Activated naive CD8-positive, alpha-beta T cell (primary cell): ENCODE measurements at regions not wholly inside any gene's neighbourhood (a gene's known extent, or its start where the extent isn't known, plus 50 kb on each side); places are given as distances from the start of the nearest gene placed in this dataset.
"Not testable (repeated sequence)": the region's sequence is repeated elsewhere in the genome, so short reads cannot be mapped to it uniquely, and the experiment has no call there.

Experiments
- H3K27ac Mint-ChIP-seq: one replicate; pipeline ENCODE4 v1.8.0; 2021; ENCODE audit warnings: mixed read lengths
- H3K27me3 Mint-ChIP-seq: one replicate; pipeline ENCODE4 v1.8.0; 2021; ENCODE audit warnings: mixed read lengths
- H3K36me3 Mint-ChIP-seq: one replicate; pipeline ENCODE4 v1.8.0; 2021; ENCODE audit warnings: mixed read lengths
- H3K4me1 Mint-ChIP-seq: one replicate; pipeline ENCODE4 v1.8.0; 2021; ENCODE audit warnings: low read depth, mixed read lengths
- H3K4me3 Mint-ChIP-seq: one replicate; pipeline ENCODE4 v1.8.0; 2021; ENCODE audit warnings: mild to moderate bottlenecking, mixed read lengths
- H3K9me3 Mint-ChIP-seq: one replicate; pipeline ENCODE4 v1.8.0; 2021; ENCODE audit warnings: low read depth, mixed read lengths

- not testable (repeated sequence) for H3K4me3 Mint-ChIP-seq, H3K4me1 Mint-ChIP-seq, H3K27ac Mint-ChIP-seq, H3K36me3 Mint-ChIP-seq, H3K9me3 Mint-ChIP-seq, H3K27me3 Mint-ChIP-seq
Measured at GRCh38 chr4:49233749-49234148, 247.7 kb downstream of the CWH43 start.

GRCh38 chr4:49234382-49234781, 248.3 kb downstream of the CWH43 start:
- not testable (repeated sequence) for H3K36me3 Mint-ChIP-seq, H3K27ac Mint-ChIP-seq, H3K9me3 Mint-ChIP-seq, H3K27me3 Mint-ChIP-seq, H3K4me1 Mint-ChIP-seq, H3K4me3 Mint-ChIP-seq

GRCh38 chr4:49235413-49236160, 249.5 kb downstream of the CWH43 start:
- not testable (repeated sequence) for H3K4me3 Mint-ChIP-seq, H3K4me1 Mint-ChIP-seq, H3K27me3 Mint-ChIP-seq, H3K9me3 Mint-ChIP-seq, H3K27ac Mint-ChIP-seq, H3K36me3 Mint-ChIP-seq

GRCh38 chr4:49236474-49236873, 250.4 kb downstream of the CWH43 start:
- H3K36me3 Mint-ChIP-seq, H3K4me3 Mint-ChIP-seq, H3K27ac Mint-ChIP-seq, H3K4me1 Mint-ChIP-seq, H3K27me3 Mint-ChIP-seq, H3K9me3 Mint-ChIP-seq: not testable (repeated sequence)

GRCh38 chr4:49241295-49241694, 255.2 kb downstream of the CWH43 start:
- not testable (repeated sequence) for H3K4me1 Mint-ChIP-seq, H3K4me3 Mint-ChIP-seq, H3K9me3 Mint-ChIP-seq, H3K36me3 Mint-ChIP-seq, H3K27me3 Mint-ChIP-seq, H3K27ac Mint-ChIP-seq

- not testable (repeated sequence) for H3K4me3 Mint-ChIP-seq, H3K27ac Mint-ChIP-seq, H3K36me3 Mint-ChIP-seq, H3K9me3 Mint-ChIP-seq, H3K27me3 Mint-ChIP-seq, H3K4me1 Mint-ChIP-seq
Measured at GRCh38 chr4:49262786-49263185, 276.7 kb downstream of the CWH43 start.

- H3K27ac Mint-ChIP-seq, H3K4me1 Mint-ChIP-seq, H3K27me3 Mint-ChIP-seq, H3K9me3 Mint-ChIP-seq, H3K36me3 Mint-ChIP-seq, H3K4me3 Mint-ChIP-seq: not testable (repeated sequence)
Measured at GRCh38 chr4:49270435-49270834, 284.4 kb downstream of the CWH43 start.

- not testable (repeated sequence) for H3K9me3 Mint-ChIP-seq, H3K27me3 Mint-ChIP-seq, H3K36me3 Mint-ChIP-seq, H3K4me3 Mint-ChIP-seq, H3K27ac Mint-ChIP-seq, H3K4me1 Mint-ChIP-seq
Measured at GRCh38 chr4:49270912-49271311, 284.8 kb downstream of the CWH43 start.

GRCh38 chr4:49285905-49286304, 299.8 kb downstream of the CWH43 start:
- H3K27ac Mint-ChIP-seq, H3K4me1 Mint-ChIP-seq: not testable (repeated sequence)

GRCh38 chr4:49286926-49287745, 301.1 kb downstream of the CWH43 start:
- H3K4me1 Mint-ChIP-seq, H3K4me3 Mint-ChIP-seq, H3K36me3 Mint-ChIP-seq, H3K9me3 Mint-ChIP-seq, H3K27ac Mint-ChIP-seq, H3K27me3 Mint-ChIP-seq: not testable (repeated sequence)

More at GRCh38 chr4:49285905-49286304, 299.8 kb downstream of the CWH43 start:
- not testable (repeated sequence) for H3K9me3 Mint-ChIP-seq, H3K4me3 Mint-ChIP-seq, H3K36me3 Mint-ChIP-seq, H3K27me3 Mint-ChIP-seq

- H3K27ac Mint-ChIP-seq, H3K4me3 Mint-ChIP-seq, H3K9me3 Mint-ChIP-seq, H3K36me3 Mint-ChIP-seq, H3K27me3 Mint-ChIP-seq, H3K4me1 Mint-ChIP-seq: not testable (repeated sequence)
Measured at GRCh38 chr4:49287893-49288292, 301.8 kb downstream of the CWH43 start.

GRCh38 chr4:49288796-49289195, 302.7 kb downstream of the CWH43 start:
- not testable (repeated sequence) for H3K9me3 Mint-ChIP-seq, H3K27me3 Mint-ChIP-seq, H3K27ac Mint-ChIP-seq, H3K36me3 Mint-ChIP-seq, H3K4me3 Mint-ChIP-seq, H3K4me1 Mint-ChIP-seq

- H3K36me3 Mint-ChIP-seq, H3K27ac Mint-ChIP-seq, H3K4me1 Mint-ChIP-seq, H3K27me3 Mint-ChIP-seq, H3K9me3 Mint-ChIP-seq, H3K4me3 Mint-ChIP-seq: not testable (repeated sequence)
Measured at GRCh38 chr4:49314815-49315214, 328.7 kb downstream of the CWH43 start.

- H3K9me3 Mint-ChIP-seq, H3K36me3 Mint-ChIP-seq, H3K27ac Mint-ChIP-seq, H3K27me3 Mint-ChIP-seq, H3K4me1 Mint-ChIP-seq, H3K4me3 Mint-ChIP-seq: not testable (repeated sequence)
Measured at GRCh38 chr4:49320725-49321410, 334.8 kb downstream of the CWH43 start.

GRCh38 chr4:49321511-49322300, 335.6 kb downstream of the CWH43 start:
- not testable (repeated sequence) for H3K4me3 Mint-ChIP-seq, H3K4me1 Mint-ChIP-seq, H3K27ac Mint-ChIP-seq, H3K27me3 Mint-ChIP-seq, H3K36me3 Mint-ChIP-seq, H3K9me3 Mint-ChIP-seq
